ENCODE measurements at regions not wholly inside any gene's neighbourhood (a gene's known extent, or its start where the extent isn't known, plus 50 kb on each side); places are given as distances from the start of the nearest gene placed in this dataset.
A peak's percentile ranks its signal among the peaks of the same experiment; 100 is the strongest.

GRCh38 chr10:14413523-14413922 is 82.8 kb upstream of the FRMD4A start:
- no peak overlapping the region for H3K27ac ChIP-seq (ENCODE audit: low read depth, low read length)
- no peak overlapping the region for H3K4me3 ChIP-seq (ENCODE audit: low read depth, low read length)
- no peaks in the 10 kb centered on the region for H3K4me1 ChIP-seq (ENCODE audit: control insufficient read depth, insufficient read depth, low read length)
- DNase-seq (ENCODE audit: low read depth in 4 of 6, low spot score in 6 of 6) = no peak
- H3K27me3 ChIP-seq (ENCODE audit: control insufficient read depth, insufficient read depth, low read length) = no peaks in the 10 kb centered on the region
- no peaks in the 10 kb centered on the region for H3K9me3 ChIP-seq (ENCODE audit: control insufficient read depth, insufficient read depth, low read length)
- 100% methylated on average over 1 of the region's 5 CpGs for WGBS (ENCODE audit: insufficient coverage)
- no peaks in the 10 kb centered on the region for H3K36me3 ChIP-seq (ENCODE audit: control insufficient read depth, insufficient read depth, low read length)

DNA sequence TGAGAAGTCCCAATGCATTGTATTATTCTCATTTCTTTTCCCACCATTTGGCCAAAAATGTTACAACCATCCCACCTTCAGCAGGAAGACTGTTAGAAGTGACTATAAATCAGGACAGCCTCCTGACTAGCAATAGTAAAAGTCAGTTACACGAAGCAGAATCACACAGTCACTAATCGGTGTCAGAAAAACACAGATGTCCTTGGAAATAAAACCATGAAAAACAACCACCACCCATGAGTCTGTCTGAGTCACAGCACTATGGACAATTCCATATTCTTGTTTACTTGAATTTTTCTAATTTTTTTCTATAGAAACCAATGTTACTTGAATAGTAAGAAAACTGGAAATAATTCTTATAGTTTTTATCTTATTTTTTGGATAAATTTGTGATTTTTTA is 81.9 kb upstream of the FRMD4A start:
- no peaks in the 10 kb centered on the region for H3K4me1 ChIP-seq (ENCODE audit: control insufficient read depth, insufficient read depth, low read length)
- DNase-seq (ENCODE audit: low read depth in 4 of 6, low spot score in 6 of 6) = no peak
- no CpG with 5 or more reads among the region's 2 CpGs for WGBS (ENCODE audit: insufficient coverage)
- H3K36me3 ChIP-seq (ENCODE audit: control insufficient read depth, insufficient read depth, low read length) = no peaks in the 10 kb centered on the region
- no peaks in the 10 kb centered on the region for H3K9me3 ChIP-seq (ENCODE audit: control insufficient read depth, insufficient read depth, low read length)
- H3K27me3 ChIP-seq (ENCODE audit: control insufficient read depth, insufficient read depth, low read length) = no peaks in the 10 kb centered on the region
- no peak overlapping the region for H3K4me3 ChIP-seq (ENCODE audit: low read depth, low read length)
- H3K27ac ChIP-seq (ENCODE audit: low read depth, low read length) = no peak overlapping the region

DNA sequence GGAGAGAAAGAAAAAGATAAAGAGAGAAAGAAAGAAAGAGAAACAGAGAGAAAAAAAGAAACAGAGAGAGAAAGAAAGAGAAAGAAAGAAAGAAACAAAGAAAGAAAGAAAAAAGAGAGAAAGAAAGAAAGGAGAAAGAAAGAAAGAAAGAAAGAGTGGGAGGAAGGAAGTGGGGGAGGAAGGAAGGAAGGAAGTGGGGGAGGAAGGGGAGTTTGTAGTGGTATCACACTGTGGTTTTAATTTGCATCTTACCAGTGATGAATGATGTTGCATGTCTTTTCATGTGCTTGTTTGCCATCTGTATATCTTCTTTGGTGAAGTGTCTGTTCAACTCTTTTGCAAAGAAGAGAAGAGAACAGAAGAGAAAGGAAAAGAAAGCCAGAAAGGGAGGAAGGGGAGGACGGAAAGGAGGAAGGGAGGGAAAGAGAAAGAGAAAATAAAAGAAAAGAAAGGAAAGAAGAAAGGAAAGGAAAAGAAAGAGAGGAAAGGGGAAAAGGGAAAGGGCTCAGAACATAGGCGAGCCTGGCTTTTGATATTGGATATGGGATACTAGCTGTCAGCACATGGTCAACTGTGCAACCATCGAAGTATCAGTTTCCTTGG is 79.2 kb upstream of the FRMD4A start:
- Histone ChIP-seq H3K4me1 (ENCODE audit: control insufficient read depth, insufficient read depth, low read length) (peaks cover 5% of the 10 kb centered on the region), H3K9me3 (ENCODE audit: control insufficient read depth, insufficient read depth, low read length) (no peaks in the 10 kb centered on the region), H3K27me3 (ENCODE audit: control insufficient read depth, insufficient read depth, low read length) (no peaks in the 10 kb centered on the region), H3K27ac (ENCODE audit: low read depth, low read length) (no peak overlapping the region), H3K36me3 (ENCODE audit: control insufficient read depth, insufficient read depth, low read length) (no peaks in the 10 kb centered on the region), H3K4me3 (ENCODE audit: low read depth, low read length) (no peak overlapping the region)
- WGBS (ENCODE audit: insufficient coverage) = 90% methylated on average over 3 of the region's 3 CpGs
- no peak for DNase-seq (ENCODE audit: low read depth in 4 of 6, low spot score in 6 of 6)

GRCh38 chr10:14409247-14409646 is 78.5 kb upstream of the FRMD4A start:
- H3K9me3 ChIP-seq (ENCODE audit: control insufficient read depth, insufficient read depth, low read length) = no peaks in the 10 kb centered on the region
- H3K36me3 ChIP-seq (ENCODE audit: control insufficient read depth, insufficient read depth, low read length) = no peaks in the 10 kb centered on the region
- H3K4me1 ChIP-seq (ENCODE audit: control insufficient read depth, insufficient read depth, low read length) = peaks cover 5% of the 10 kb centered on the region
- no peak overlapping the region for H3K27ac ChIP-seq (ENCODE audit: low read depth, low read length)
- no peak for DNase-seq (ENCODE audit: low read depth in 4 of 6, low spot score in 6 of 6)
- WGBS (ENCODE audit: insufficient coverage) = 97% methylated on average over 3 of the region's 4 CpGs
- no peaks in the 10 kb centered on the region for H3K27me3 ChIP-seq (ENCODE audit: control insufficient read depth, insufficient read depth, low read length)
- no peak overlapping the region for H3K4me3 ChIP-seq (ENCODE audit: low read depth, low read length)

- H3K36me3 ChIP-seq (ENCODE audit: control insufficient read depth, insufficient read depth, low read length) = no peaks in the 10 kb centered on the region
- H3K27me3 ChIP-seq (ENCODE audit: control insufficient read depth, insufficient read depth, low read length) = no peaks in the 10 kb centered on the region
- 80% methylated on average over 2 of the region's 2 CpGs for WGBS (ENCODE audit: insufficient coverage)
- no peak overlapping the region for H3K27ac ChIP-seq (ENCODE audit: low read depth, low read length)
- H3K4me1 ChIP-seq (ENCODE audit: control insufficient read depth, insufficient read depth, low read length) = peaks cover 11% of the 10 kb centered on the region
- H3K4me3 ChIP-seq (ENCODE audit: low read depth, low read length) = no peak overlapping the region
- DNase-seq (ENCODE audit: low read depth in 4 of 6, low spot score in 6 of 6) = no peak
- no peaks in the 10 kb centered on the region for H3K9me3 ChIP-seq (ENCODE audit: control insufficient read depth, insufficient read depth, low read length)
These were observed 77.4 kb upstream of the FRMD4A start for GRCh38 chr10:14408139-14408538.

GRCh38 chr10:14407567-14407966 is 76.8 kb upstream of the FRMD4A start:
- WGBS (ENCODE audit: insufficient coverage) = 79% methylated on average over 3 of the region's 7 CpGs
- H3K27me3 ChIP-seq (ENCODE audit: control insufficient read depth, insufficient read depth, low read length) = no peaks in the 10 kb centered on the region
- H3K27ac ChIP-seq (ENCODE audit: low read depth, low read length) = no peak overlapping the region
- no peak overlapping the region for H3K4me3 ChIP-seq (ENCODE audit: low read depth, low read length)
- no peaks in the 10 kb centered on the region for H3K36me3 ChIP-seq (ENCODE audit: control insufficient read depth, insufficient read depth, low read length)
- H3K9me3 ChIP-seq (ENCODE audit: control insufficient read depth, insufficient read depth, low read length) = no peaks in the 10 kb centered on the region
- peak in 1 of 6 donors; percentile 23 for DNase-seq (ENCODE audit: low read depth in 4 of 6, low spot score in 6 of 6)
- peaks cover 11% of the 10 kb centered on the region for H3K4me1 ChIP-seq (ENCODE audit: control insufficient read depth, insufficient read depth, low read length)

DNA sequence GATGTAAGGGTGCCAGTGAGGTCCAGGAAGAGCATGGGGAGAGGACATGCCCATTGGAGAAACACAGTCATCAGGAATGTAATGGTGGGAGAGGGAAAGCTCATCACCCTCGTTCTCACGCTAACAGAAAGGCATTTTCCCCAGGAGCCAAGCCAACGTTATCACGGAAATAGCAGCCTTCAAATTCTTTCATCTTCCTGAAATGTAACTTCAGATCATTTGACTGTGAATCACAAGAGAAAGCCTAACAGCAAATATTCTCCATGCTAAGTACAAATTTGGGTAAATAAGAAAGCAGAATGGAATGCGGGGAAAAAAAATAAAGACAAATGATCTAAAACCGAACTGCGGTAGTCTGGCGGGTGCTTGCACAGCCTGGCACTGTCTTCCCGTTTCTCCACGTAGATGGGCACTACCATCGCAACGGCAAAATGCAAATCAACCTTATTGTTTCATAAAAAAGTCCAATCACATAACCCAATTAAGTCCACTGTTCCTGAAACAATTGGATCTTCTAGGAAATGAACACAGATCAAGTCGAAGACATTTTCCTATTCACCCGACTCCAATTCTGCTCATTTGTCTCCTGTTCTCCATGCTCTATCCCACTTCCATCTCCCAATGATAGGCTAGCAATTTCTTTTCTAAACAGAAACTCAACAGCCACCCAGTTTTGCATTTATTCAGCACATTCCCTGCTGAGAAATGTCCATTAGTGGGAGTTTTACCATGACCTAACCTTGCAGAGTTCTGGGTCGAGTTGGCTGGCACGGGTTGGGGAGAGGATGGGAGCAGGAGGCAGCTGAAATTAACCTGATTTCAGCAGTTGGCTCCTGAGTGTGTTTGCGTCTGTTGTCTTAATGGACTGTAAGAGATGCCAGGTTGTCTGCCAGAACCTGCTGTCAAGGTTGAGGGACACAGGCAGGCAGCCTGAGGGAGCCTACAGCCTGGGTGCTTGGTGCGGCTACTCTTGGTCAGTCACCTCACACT is 74.6 kb upstream of the FRMD4A start:
- H3K4me1 ChIP-seq (ENCODE audit: control insufficient read depth, insufficient read depth, low read length) = peaks cover 11% of the 10 kb centered on the region
- H3K4me3 ChIP-seq (ENCODE audit: low read depth, low read length) = no peak overlapping the region
- no peak overlapping the region for H3K27ac ChIP-seq (ENCODE audit: low read depth, low read length)
- H3K9me3 ChIP-seq (ENCODE audit: control insufficient read depth, insufficient read depth, low read length) = no peaks in the 10 kb centered on the region
- no peaks in the 10 kb centered on the region for H3K36me3 ChIP-seq (ENCODE audit: control insufficient read depth, insufficient read depth, low read length)
- 34% methylated on average over 12 of the region's 18 CpGs for WGBS (ENCODE audit: insufficient coverage)
- H3K27me3 ChIP-seq (ENCODE audit: control insufficient read depth, insufficient read depth, low read length) = peaks cover 3% of the 10 kb centered on the region
- DNase-seq (ENCODE audit: low read depth in 4 of 6, low spot score in 6 of 6) = peak in 2 of 6 donors; percentile 65 to 74

- Histone ChIP-seq H3K4me3 (ENCODE audit: low read depth, low read length) (no peak overlapping the region), H3K27ac (ENCODE audit: low read depth, low read length) (no peak overlapping the region), H3K9me3 (ENCODE audit: control insufficient read depth, insufficient read depth, low read length) (no peaks in the 10 kb centered on the region), H3K27me3 (ENCODE audit: control insufficient read depth, insufficient read depth, low read length) (peaks cover 3% of the 10 kb centered on the region), H3K4me1 (ENCODE audit: control insufficient read depth, insufficient read depth, low read length) (peaks cover 11% of the 10 kb centered on the region), H3K36me3 (ENCODE audit: control insufficient read depth, insufficient read depth, low read length) (no peaks in the 10 kb centered on the region)
- peak in 2 of 6 donors; percentile 71 to 83 for DNase-seq (ENCODE audit: low read depth in 4 of 6, low spot score in 6 of 6)
- WGBS (ENCODE audit: insufficient coverage) = 38% methylated on average over 3 of the region's 8 CpGs
These were observed 73.3 kb upstream of the FRMD4A start for GRCh38 chr10:14403881-14404623.

DNA sequence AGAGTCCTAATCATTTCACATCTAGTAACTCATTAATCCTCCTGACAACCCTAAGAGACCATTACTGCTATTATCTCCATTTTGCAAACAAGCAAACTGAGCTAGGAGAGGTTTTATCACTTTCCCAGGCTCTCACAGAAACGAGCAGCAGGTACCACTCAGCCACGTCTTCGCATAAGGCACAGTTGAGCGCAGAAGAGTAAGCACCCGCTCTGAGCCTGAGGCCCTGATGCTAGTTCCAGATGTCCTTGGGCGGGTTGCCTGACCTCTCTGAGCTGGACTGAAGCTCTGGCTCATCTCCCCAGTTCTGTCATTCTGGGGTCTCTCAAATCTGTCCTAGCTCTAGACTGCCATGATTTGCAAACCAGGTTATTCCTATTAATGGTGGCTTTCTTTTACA is 72.6 kb upstream of the FRMD4A start:
- Histone ChIP-seq H3K36me3 (ENCODE audit: control insufficient read depth, insufficient read depth, low read length) (no peaks in the 10 kb centered on the region), H3K27me3 (ENCODE audit: control insufficient read depth, insufficient read depth, low read length) (peaks cover 3% of the 10 kb centered on the region), H3K27ac (ENCODE audit: low read depth, low read length) (no peak overlapping the region), H3K4me1 (ENCODE audit: control insufficient read depth, insufficient read depth, low read length) (peaks cover 11% of the 10 kb centered on the region), H3K4me3 (ENCODE audit: low read depth, low read length) (no peak overlapping the region), H3K9me3 (ENCODE audit: control insufficient read depth, insufficient read depth, low read length) (no peaks in the 10 kb centered on the region)
- 71% methylated on average over 6 of the region's 6 CpGs for WGBS (ENCODE audit: insufficient coverage)
- no peak for DNase-seq (ENCODE audit: low read depth in 4 of 6, low spot score in 6 of 6)

All from spinal cord (tissue), 9 donors.